Mesendoderm (in vitro differentiated cells): ENCODE measurements at regions not wholly inside any gene's neighbourhood (a gene's known extent, or its start where the extent isn't known, plus 50 kb on each side); places are given as distances from the start of the nearest gene placed in this dataset.

Experiments
- DNase-seq: peaks from one replicate; pipeline ENCODE4 v3.0.0; 2013
- H2AK5ac ChIP-seq: 2 replicates; pipeline ENCODE4 v1.6.1; 2013; ENCODE audit warnings: low read length, inconsistent platforms
- H2BK120ac ChIP-seq: 2 replicates; pipeline ENCODE4 v1.6.1; 2013; ENCODE audit warnings: low read depth, mild to moderate bottlenecking, low read length, moderate library complexity, mixed read lengths
- H2BK15ac ChIP-seq: replicated peaks from 2 replicates; pipeline ENCODE4 v1.6.1; 2013; ENCODE audit warnings: low read depth, mild to moderate bottlenecking, moderate library complexity
- H2BK5ac ChIP-seq: 2 replicates; pipeline ENCODE4 v1.6.1; 2013; ENCODE audit warnings: low read length, inconsistent platforms
- H3K18ac ChIP-seq: 2 replicates; pipeline ENCODE4 v1.6.1; 2013; ENCODE audit warnings: mild to moderate bottlenecking, low read length, mixed read lengths
- H3K23ac ChIP-seq: one replicate; pipeline ENCODE4 v1.6.1; 2013; ENCODE audit warnings: low read length
- H3K27ac ChIP-seq: 2 replicates; pipeline ENCODE4 v1.5.1; 2013; ENCODE audit warnings: low read depth, mild to moderate bottlenecking, inconsistent platforms, low read length, moderate library complexity
- H3K27me3 ChIP-seq: 2 replicates; pipeline ENCODE4 v1.6.1; 2013; ENCODE audit warnings: low read length, control low read depth, mild to moderate bottlenecking, inconsistent platforms; ENCODE audit not compliant: insufficient read depth, poor library complexity
- H3K36me3 ChIP-seq: 2 replicates; pipeline ENCODE4 v1.6.1; 2013; ENCODE audit warnings: low read length, inconsistent platforms; ENCODE audit not compliant: control insufficient read depth, insufficient read depth
- H3K4ac ChIP-seq: one replicate; pipeline ENCODE4 v1.6.1; 2013; ENCODE audit warnings: low read depth, mild to moderate bottlenecking, low read length, moderate library complexity
- H3K4me1 ChIP-seq: 2 replicates; pipeline ENCODE4 v1.6.1; 2013; ENCODE audit warnings: low read depth, low read length, inconsistent platforms; ENCODE audit not compliant: control insufficient read depth
- H3K4me2 ChIP-seq: 2 replicates; pipeline ENCODE4 v1.6.1; 2013; ENCODE audit warnings: low read length
- H3K4me3 ChIP-seq: 2 replicates; pipeline ENCODE4 v1.5.1; 2013; ENCODE audit warnings: mild to moderate bottlenecking, low read length
- H3K56ac ChIP-seq: one replicate; pipeline ENCODE4 v1.6.1; 2013; ENCODE audit warnings: low read length
- H3K79me1 ChIP-seq: 2 replicates; pipeline ENCODE4 v1.6.1; 2013; ENCODE audit warnings: low read length, inconsistent platforms
- H3K79me2 ChIP-seq: 2 replicates; pipeline ENCODE4 v1.6.1; 2013; ENCODE audit warnings: mild to moderate bottlenecking, low read length; ENCODE audit not compliant: control insufficient read depth, insufficient read depth
- H3K9ac ChIP-seq: 2 replicates; pipeline ENCODE4 v1.6.1; 2013; ENCODE audit warnings: low read length, inconsistent platforms
- H4K5ac ChIP-seq: one replicate; pipeline ENCODE4 v1.6.1; 2013; ENCODE audit warnings: low read length
- H4K8ac ChIP-seq: one replicate; pipeline ENCODE4 v1.6.1; 2013; ENCODE audit warnings: low read depth, mild to moderate bottlenecking, control low read depth, low read length, moderate library complexity
- WGBS: extraction: QIAGEN DNeasy Blood & Tissue Kit; methylation state at CpG from one replicate; pipeline ENCODE4 v1.1.7; 2013; ENCODE audit warnings: low lambda C conversion rate, missing lambda C conversion rate; ENCODE audit not compliant: insufficient coverage; ENCODE audit errors: extremely low coverage; 5-methylcytosine and 5-hydroxymethylcytosine counted together

GRCh38 chr5:34542818-34543217, 113.3 kb upstream of the RAI14 start:
- H2BK15ac ChIP-seq: no peak overlapping the region
- H3K27ac ChIP-seq: no peak overlapping the region
- no peaks in the 10 kb centered on the region for H3K79me2 ChIP-seq
- no peak overlapping the region for H3K9ac ChIP-seq
- H2BK5ac ChIP-seq: no peak overlapping the region
- no peak overlapping the region for H3K18ac ChIP-seq
- H3K23ac ChIP-seq: no peak overlapping the region
- no peak overlapping the region for H2BK120ac ChIP-seq
- H3K4me1 ChIP-seq: no peaks in the 10 kb centered on the region
- H4K8ac ChIP-seq: no peak overlapping the region
- no peak overlapping the region for H4K5ac ChIP-seq
- H3K4ac ChIP-seq: no peak overlapping the region
- no peak overlapping the region for H3K4me2 ChIP-seq
- H2AK5ac ChIP-seq: no peak overlapping the region
- H3K36me3 ChIP-seq: no peaks in the 10 kb centered on the region
- H3K4me3 ChIP-seq: no peak overlapping the region
- DNase-seq: no peak
- H3K79me1 ChIP-seq: no peaks in the 10 kb centered on the region
- no peaks in the 10 kb centered on the region for H3K27me3 ChIP-seq
- H3K56ac ChIP-seq: no peak overlapping the region
- no CpG with 5 or more reads among the region's 1 CpG for WGBS

GRCh38 chr5:34543687-34544086, 112.4 kb upstream of the RAI14 start:
- no peak overlapping the region for H3K4ac ChIP-seq
- H2BK15ac ChIP-seq: no peak overlapping the region
- H3K4me3 ChIP-seq: no peak overlapping the region
- no peak overlapping the region for H3K56ac ChIP-seq
- no peak overlapping the region for H4K8ac ChIP-seq
- H3K4me2 ChIP-seq: no peak overlapping the region
- H3K23ac ChIP-seq: no peak overlapping the region
- no CpG with 5 or more reads among the region's 1 CpG for WGBS
- H3K27me3 ChIP-seq: no peaks in the 10 kb centered on the region
- no peak overlapping the region for H3K27ac ChIP-seq
- H3K36me3 ChIP-seq: no peaks in the 10 kb centered on the region
- DNase-seq: no peak
- no peak overlapping the region for H3K18ac ChIP-seq
- no peak overlapping the region for H2AK5ac ChIP-seq
- H2BK5ac ChIP-seq: no peak overlapping the region
- H3K9ac ChIP-seq: no peak overlapping the region
- H3K79me1 ChIP-seq: no peaks in the 10 kb centered on the region
- no peak overlapping the region for H4K5ac ChIP-seq
- H3K4me1 ChIP-seq: no peaks in the 10 kb centered on the region
- no peaks in the 10 kb centered on the region for H3K79me2 ChIP-seq
- no peak overlapping the region for H2BK120ac ChIP-seq

- Histone ChIP-seq H3K4ac (no peak overlapping the region), H3K79me2 (no peaks in the 10 kb centered on the region), H3K27ac (no peak overlapping the region), H3K4me1 (no peaks in the 10 kb centered on the region), H2AK5ac (no peak overlapping the region), H3K27me3 (no peaks in the 10 kb centered on the region), H3K9ac (no peak overlapping the region), H3K18ac (no peak overlapping the region), H3K23ac (no peak overlapping the region), H3K79me1 (no peaks in the 10 kb centered on the region), H4K5ac (no peak overlapping the region), H3K36me3 (no peaks in the 10 kb centered on the region), H2BK15ac (no peak overlapping the region), H4K8ac (no peak overlapping the region), H2BK5ac (no peak overlapping the region), H2BK120ac (no peak overlapping the region), H3K4me3 (no peak overlapping the region), H3K4me2 (no peak overlapping the region), H3K56ac (no peak overlapping the region)
- no CpG with 5 or more reads among the region's 1 CpG for WGBS
- DNase-seq: no peak
Measured at GRCh38 chr5:34544403-34544802, 111.7 kb upstream of the RAI14 start.

GRCh38 chr5:34545164-34545563, 111.0 kb upstream of the RAI14 start:
- Histone ChIP-seq H2BK5ac (no peak overlapping the region), H3K4ac (no peak overlapping the region), H3K4me2 (no peak overlapping the region), H4K5ac (no peak overlapping the region), H3K79me2 (no peaks in the 10 kb centered on the region), H3K23ac (no peak overlapping the region), H3K18ac (no peak overlapping the region), H3K4me3 (no peak overlapping the region), H3K27ac (no peak overlapping the region), H3K36me3 (no peaks in the 10 kb centered on the region), H2BK120ac (no peak overlapping the region), H2BK15ac (no peak overlapping the region), H3K27me3 (no peaks in the 10 kb centered on the region), H3K4me1 (no peaks in the 10 kb centered on the region), H2AK5ac (no peak overlapping the region), H3K9ac (no peak overlapping the region), H4K8ac (no peak overlapping the region), H3K79me1 (no peaks in the 10 kb centered on the region), H3K56ac (no peak overlapping the region)
- WGBS: no CpG with 5 or more reads among the region's 3 CpGs
- no peak for DNase-seq

- Histone ChIP-seq H3K79me2 (no peaks in the 10 kb centered on the region), H2BK5ac (no peak overlapping the region), H3K27me3 (no peaks in the 10 kb centered on the region), H3K9ac (no peak overlapping the region), H3K27ac (no peak overlapping the region), H3K4me1 (no peaks in the 10 kb centered on the region), H3K4ac (no peak overlapping the region), H2AK5ac (no peak overlapping the region), H3K23ac (no peak overlapping the region), H4K8ac (no peak overlapping the region), H2BK120ac (no peak overlapping the region), H4K5ac (no peak overlapping the region), H3K4me2 (no peak overlapping the region), H3K79me1 (no peaks in the 10 kb centered on the region), H2BK15ac (no peak overlapping the region), H3K18ac (no peak overlapping the region), H3K36me3 (no peaks in the 10 kb centered on the region), H3K4me3 (no peak overlapping the region), H3K56ac (no peak overlapping the region)
- WGBS: no CpG with 5 or more reads among the region's 2 CpGs
- no peak for DNase-seq
Measured at GRCh38 chr5:34545626-34546025, 110.5 kb upstream of the RAI14 start.

GRCh38 chr5:34547300-34548085, 108.6 kb upstream of the RAI14 start:
- H3K23ac ChIP-seq: no peak overlapping the region
- H3K36me3 ChIP-seq: no peaks in the 10 kb centered on the region
- no peak overlapping the region for H4K8ac ChIP-seq
- H2BK120ac ChIP-seq: no peak overlapping the region
- H2AK5ac ChIP-seq: no peak overlapping the region
- no peak overlapping the region for H3K4ac ChIP-seq
- no peak overlapping the region for H3K9ac ChIP-seq
- H3K4me3 ChIP-seq: no peak overlapping the region
- H3K27ac ChIP-seq: no peak overlapping the region
- no peaks in the 10 kb centered on the region for H3K79me1 ChIP-seq
- no peak overlapping the region for H4K5ac ChIP-seq
- no CpG with 5 or more reads among the region's 2 CpGs for WGBS
- no peak overlapping the region for H3K4me2 ChIP-seq
- H2BK15ac ChIP-seq: no peak overlapping the region
- no peak overlapping the region for H2BK5ac ChIP-seq
- no peaks in the 10 kb centered on the region for H3K27me3 ChIP-seq
- no peak overlapping the region for H3K18ac ChIP-seq
- peak; percentile 33 for DNase-seq
- H3K4me1 ChIP-seq: no peaks in the 10 kb centered on the region
- H3K56ac ChIP-seq: no peak overlapping the region
- no peaks in the 10 kb centered on the region for H3K79me2 ChIP-seq
